ENCODE measurements at regions not wholly inside any gene's neighbourhood (a gene's known extent, or its start where the extent isn't known, plus 50 kb on each side); places are given as distances from the start of the nearest gene placed in this dataset.

DNA sequence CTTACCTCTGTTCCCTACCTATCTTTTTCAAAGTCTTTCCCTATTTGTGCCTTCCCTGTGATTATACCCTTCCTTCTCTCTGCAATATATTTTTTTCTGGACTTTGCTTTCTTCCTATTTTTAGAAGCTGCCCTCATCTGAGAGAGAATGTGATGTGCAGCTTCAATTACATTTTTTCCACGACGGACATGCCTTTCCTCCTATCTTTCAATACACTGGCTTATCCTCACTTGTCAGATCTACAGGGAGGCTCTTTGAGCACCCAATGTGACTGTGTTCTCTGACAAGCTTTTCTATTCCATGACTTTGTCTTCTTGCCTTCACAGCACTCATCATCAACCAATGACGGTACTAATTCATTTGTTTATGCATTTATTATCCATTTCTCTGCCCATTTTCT lies 227.9 kb upstream of the CLINT1 start:
- DNase-seq: no peak

DNA sequence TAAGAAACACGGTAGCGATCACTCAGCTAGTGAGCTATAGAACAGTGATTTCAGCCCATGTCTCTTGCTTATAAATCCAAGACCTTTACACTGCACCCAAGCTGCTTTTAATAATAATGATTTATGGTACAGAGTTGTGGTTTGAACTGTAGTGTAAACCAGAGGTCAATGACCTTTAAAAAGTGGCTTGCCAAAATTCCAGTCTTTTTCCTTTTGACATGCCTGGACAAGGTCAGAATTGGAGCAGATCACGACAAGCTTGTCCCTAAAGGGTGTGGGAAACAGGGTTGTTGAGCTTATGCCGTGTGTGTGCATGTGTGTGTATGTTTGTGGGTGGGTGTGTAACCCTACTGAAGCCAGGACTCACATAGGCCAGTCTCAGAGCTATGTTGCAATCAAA lies 225.3 kb upstream of the CLINT1 start:
- DNase-seq: no peak

DNA sequence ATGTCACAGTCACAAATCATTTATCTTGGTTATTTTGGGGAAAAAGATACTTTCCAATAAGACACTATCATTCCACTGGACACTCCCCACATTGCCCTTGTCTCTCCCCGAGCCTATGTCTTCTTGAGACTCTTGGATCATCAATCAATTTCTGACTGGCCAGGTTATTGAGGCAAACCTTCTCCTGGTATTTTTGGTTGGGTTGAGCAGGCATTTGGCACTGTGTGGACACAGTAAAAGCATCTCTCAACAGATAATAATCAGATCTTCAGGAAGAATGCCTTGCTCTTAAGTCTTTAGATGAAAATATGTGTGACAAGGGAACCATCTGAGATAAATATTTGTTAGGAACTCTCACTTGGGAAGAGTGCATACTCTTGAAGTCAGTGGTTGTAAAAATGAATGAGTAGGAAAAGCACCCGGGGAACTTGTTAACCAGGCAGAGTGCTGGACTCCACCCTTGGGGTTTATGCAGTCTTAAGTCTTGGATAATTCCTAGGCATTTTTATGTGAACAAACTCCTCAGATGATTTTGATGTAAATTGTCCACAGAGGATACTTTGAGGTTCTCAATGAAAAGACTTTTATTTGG lies 223.8 kb upstream of the CLINT1 start:
- no peak for DNase-seq

DNA sequence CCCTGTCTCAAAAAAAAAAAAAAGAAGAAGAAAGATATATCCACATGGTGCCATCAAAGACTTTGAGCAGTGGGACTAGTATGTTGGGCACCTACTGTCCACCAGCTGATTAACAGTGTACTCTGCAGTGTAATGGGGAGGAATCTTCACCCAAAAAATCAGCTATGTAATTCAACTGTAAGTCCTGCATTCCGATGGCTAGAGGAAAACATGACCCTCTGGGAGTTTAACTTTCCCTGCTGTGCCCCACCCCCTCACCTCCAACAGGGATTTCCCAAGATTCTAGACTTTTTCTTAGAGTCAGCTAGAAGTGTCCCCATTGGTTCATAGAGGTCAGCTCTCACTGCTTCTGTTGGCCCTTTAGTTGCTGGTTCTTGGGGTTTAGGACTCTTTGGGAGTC lies 221.2 kb upstream of the CLINT1 start:
- no peak for DNase-seq

DNA sequence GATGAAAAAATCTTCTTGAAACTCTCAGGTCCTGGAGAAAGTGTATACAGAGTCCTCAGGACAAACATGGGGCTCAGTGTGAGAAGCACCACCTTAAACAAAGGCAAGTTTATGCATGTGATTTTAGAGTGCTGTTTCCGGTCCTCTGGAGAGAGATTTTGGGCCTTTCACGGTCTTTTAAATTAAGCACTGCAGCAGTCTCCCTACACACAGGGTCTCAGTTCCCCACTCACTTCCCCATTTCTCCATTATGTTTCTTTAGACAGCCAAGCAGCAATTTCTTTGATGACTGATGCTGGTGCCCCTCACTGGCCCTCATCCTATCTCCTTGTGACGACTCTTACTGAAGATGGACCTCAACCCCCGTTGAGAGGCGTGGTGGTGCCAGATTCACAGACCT lies 220.2 kb upstream of the CLINT1 start:
- no peak for DNase-seq

DNA sequence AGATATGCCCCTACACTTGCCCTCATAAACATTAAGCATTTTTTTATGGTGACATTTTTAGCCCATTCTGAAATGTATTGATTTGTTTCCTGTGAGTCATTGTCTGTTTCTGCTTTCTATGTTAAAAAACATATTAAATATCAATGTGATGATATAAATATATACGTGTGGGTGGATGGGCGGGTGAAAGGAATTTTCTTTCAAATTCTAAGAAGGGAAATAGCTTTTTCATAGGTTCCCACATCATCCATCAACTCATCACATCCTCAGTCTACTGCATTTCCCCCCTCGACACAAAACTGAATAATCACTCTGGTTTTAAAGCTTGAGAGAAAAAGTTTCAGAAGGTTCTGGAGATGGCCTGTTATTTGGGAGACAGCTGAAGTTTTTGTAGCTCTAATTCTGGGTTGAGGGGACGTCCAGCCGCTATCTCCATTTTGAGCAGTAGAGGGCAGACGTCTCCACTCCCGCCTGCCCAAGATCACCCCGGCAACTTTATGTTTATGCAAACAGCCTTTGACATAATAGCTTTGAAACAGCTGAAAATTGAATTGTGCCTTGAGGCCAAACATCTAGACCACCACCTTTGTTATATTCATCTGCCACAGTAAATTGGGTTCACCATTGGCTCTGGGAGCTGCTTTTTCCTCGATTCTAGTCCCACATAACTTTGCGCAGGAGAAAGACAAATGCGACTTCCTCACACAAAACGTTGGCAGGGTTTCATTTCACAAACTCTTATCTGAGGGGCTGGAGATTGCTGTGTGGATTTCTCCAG lies 216.2 kb upstream of the CLINT1 start:
- peak; percentile 74 for DNase-seq

DNA sequence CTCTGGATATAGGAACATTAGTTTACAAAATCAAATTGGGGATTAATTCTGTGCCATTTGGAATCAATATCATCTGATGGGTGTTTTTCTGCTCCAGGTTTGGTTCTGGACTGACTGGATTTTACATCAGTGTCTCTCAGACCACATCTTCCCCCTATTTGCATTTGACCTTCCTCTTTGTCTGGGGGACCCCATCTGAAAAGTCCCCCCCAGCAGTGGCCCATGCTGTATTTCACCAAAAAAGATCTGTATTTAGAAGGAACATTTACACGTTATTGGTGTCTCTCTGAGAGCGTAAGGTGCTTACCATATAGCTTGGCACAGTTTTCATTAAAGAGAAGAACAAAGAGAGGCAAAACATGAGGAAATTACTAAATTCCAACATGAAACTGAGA lies 215.6 kb upstream of the CLINT1 start:
- no peak for DNase-seq

DNA sequence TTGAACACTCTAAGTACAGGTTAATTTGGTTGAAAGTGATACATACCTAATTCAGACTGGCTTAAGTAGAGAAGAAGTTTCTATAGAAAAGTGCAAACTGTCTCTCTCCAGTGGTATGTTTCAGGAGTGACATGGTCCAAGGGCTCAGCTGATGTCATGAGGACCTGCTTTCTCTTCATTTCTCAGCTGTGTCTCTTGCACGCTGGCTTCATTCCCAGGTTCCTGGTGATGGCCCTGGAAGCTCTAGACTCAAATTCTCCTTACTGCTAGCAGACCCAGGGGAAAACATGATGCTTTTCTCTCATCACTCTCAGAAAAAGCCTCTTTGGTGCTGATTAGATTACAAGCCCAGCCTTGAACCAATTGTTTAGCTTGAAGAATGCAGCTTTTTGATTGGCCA lies 211.9 kb upstream of the CLINT1 start:
- DNase-seq: no peak

DNA sequence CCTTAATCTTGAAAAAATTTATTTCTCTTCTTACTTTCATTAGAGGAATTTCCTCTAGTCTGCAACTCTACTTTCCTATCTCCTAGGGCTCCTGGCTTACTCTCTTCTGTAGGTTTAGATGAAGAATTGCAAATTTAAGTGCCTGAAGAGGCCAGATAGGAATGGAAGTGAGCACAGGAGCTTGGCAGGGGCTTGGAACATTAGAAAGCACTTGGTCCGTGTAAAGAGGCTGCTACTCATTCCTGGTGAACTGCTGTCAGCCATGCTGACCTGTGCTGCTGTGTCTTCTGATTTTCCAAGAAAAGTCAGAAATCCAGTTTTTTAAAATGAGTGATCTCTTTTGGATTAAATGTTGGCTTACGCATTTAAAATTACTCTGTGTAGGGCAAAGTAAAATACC lies 210.9 kb upstream of the CLINT1 start:
- DNase-seq: no peak

DNA sequence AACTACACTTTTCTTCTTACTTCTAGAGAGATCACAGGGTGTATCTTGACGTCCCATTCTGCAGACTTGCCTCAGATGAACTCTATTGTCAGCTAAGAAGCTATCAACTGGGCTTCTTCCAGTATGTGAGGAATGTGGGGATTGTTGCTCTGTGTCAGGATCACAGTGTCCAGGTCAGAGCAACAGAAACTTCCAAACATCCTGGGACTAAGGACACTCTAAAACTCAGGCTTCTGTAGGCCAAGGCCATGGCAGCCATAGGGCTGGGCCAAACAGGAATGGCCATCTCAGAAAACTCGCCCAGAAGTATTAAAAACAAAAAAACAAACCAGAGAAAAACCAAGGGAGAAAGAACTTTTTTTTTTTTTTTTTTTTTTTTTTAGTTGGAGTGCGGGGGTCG lies 210.0 kb upstream of the CLINT1 start:
- no peak for DNase-seq

DNA sequence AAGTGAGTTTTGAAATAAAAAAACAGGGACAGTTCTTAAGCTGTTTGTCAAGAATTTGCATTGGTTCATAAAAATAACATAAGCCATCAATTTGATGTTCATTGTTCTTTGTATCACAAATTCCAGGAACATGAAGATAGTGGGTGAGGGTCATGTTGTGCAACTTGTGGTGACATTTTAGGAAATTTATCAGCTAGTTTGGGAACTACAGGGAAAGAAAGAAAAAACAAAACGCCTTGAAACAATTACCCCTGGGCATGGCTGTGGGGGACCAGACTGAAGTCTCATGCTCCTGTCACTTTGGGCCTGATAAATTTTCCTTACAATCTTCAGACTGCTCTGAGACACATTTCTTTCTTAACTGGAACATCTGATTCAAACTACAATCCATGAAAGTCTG lies 207.1 kb upstream of the CLINT1 start:
- no peak for DNase-seq

DNA sequence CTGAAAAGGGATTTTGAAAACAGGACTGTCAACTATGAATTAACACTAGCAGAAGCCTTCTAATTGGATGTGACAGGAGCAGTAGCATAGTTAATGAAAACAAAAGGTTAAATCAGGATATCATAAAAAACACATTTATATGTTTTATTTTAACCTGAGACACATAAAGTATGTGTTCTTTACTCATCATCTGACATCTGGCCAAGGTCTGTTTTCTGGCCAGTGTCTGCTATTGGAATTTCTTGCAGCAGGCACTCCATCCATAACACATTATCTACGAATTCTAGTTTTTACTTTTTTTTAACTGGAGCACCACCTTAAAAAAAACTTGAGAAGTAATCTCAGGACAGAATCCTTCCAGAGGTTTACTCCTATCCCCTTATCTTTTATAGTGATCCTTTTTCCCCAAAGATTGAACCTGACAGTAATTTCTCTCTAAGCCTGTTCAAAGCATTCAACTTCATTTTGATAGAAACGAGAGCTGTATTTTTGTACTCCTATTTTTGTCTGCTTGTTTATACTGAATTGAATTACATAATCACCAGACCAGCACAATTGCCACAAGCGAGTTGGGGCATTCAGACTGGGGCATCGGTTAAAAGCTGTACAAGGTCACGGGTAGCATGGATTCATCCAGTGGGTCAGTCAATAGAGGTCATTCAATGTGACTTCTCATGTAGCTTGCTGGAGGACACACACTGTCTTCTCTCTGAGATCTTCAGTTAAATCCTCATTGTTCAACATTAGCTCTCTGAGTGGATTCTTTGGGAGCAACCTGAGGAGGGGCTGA lies 205.6 kb upstream of the CLINT1 start:
- no peak for DNase-seq

DNA sequence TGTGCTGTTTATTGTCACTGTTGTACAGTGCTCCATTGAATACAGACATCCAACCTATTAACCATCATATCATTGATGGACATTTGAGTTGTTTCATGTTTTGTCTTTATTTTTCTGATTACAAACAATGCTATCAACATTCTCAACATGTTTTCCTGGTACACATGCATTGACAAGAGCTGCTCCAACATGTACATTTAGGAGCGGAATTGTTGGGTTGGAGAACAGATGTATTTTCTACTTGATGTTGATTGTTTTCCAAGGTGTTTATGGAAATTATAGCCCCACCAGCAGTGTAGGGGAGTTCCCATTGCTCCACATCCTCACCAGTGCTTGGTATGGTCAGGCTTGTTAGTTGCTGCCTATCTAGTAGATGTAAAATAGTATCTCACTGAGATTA lies 204.1 kb upstream of the CLINT1 start:
- no peak for DNase-seq

DNA sequence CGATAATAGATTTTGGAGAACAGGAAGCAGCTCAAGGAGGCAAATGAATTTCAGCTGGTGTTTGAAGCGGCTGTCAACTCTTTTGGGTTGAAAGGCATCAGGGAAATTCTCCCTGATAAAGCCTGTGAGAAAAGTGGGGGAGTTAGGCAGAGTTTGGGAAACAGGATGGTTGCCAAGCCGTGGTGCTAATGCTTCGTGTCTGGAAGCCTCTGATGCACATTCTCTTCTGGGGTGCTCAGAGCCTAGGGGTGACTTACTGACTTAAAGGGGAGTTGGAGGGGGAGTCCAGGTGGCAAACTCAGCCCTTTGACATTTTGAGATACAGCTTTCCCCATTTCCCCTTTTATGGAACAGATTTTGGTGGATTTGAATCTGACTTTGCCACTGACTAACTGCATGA lies 202.5 kb upstream of the CLINT1 start:
- DNase-seq: no peak

DNA sequence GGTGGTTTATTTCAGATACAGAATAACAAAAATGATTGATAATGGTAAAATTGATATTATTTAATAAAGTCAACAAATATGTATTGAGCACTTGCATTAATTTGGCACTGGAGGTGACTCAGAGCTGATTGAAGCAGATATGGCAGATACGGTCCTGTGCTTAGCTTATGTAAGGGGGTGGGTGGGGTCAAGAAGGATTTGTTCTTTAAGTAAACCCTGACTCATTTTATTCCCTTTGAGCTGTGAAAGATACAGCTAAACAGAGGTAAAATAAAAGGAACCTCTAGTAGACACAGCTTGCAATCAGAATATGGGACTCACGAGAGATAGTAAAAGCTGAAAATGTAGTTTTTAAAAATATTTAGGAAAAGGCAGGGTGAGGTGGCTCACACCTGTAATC lies 201.3 kb upstream of the CLINT1 start:
- no peak for DNase-seq

DNA sequence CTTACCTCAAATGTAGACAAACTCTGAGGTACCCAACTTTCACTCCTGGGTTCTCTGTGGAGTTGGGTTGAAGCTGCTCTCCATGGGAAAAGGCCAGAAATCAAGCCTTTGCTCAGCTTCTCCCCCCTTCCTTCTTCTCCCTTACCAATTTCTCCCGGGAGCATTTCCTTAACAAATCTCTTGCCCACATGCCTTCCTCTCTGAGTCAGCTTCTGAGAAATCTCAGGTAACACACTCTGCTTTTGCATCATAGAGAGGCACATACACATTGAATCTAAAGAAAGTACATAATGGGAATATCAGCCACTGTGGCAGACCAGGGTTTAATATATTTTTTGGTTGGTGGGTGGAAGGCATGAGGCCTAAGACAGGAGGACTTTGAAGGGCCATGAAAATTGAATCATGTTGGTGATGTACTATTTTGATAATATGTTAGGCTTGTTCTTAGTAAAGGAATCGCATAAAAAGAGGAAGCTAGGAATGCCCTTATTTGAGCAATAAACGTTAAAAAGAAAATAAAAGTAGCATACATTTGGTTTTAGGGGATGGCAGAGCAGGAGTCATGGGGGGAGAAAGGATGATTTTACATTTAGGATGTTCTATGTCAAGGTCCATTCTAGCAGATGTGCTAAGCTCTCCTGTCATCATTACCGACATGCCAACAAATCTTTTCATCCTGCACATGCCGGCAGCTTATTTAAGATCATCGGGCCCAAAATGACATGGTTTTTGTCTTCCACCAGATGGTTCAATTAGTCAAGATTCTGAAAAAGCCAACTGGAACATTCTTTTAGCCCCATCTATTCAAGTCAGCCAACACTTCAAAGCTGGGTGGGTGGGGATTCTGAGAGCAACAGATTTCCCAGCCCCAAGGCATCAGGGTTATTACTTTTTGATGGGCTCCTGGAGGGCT lies 199.5 kb upstream of the CLINT1 start:
- no peak for DNase-seq

DNA sequence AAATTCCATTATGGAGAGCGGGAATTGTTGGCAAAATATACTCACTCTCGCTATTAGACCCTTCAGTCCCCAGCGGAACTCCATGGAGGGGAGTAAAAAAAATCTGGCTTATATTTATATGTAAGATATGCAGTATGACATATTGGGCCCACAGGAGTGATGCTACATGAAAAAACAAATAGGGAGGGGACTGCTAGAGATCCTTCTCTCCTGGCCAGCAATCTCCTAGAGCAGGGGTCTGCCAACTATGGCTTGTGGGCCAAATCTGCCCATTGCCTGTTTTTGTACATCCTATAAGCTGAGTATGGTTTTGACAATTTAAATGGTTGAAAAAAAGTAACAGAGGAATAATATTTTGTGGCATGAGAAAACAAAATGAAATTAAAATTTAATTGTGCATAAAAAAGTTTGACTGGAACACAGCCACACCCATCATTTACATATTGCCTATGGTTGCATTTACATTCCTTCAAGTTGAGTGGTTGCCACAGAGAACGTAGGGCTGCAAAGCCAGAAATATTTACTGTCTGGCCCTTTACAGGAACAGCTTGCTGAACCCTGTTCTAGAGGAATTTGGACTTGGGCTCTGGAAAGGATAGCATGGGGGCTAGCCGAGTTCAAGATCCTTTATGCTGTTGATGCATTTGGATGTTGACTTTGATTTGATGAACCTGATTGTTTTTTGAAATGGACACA lies 197.3 kb upstream of the CLINT1 start:
- no peak for DNase-seq

DNA sequence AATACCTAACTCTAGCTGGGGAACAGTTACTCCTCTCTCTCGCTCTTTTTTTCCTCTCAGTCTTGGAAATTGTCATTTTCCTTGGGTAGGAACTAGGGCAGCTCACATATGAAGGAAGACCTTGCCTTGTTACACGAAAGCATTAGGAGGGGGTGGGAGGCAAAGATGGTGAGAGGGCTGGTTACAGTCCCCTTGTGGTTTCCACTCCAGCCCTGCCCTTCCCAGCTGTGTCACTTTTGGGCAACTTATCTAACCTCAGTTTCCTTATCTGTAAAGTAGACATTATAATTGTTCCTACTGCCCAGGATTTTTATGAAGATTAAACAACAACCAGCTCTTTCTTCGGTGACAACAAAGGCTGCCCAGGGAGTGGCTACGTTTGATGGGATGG lies 196.2 kb upstream of the CLINT1 start:
- no peak for DNase-seq

DNA sequence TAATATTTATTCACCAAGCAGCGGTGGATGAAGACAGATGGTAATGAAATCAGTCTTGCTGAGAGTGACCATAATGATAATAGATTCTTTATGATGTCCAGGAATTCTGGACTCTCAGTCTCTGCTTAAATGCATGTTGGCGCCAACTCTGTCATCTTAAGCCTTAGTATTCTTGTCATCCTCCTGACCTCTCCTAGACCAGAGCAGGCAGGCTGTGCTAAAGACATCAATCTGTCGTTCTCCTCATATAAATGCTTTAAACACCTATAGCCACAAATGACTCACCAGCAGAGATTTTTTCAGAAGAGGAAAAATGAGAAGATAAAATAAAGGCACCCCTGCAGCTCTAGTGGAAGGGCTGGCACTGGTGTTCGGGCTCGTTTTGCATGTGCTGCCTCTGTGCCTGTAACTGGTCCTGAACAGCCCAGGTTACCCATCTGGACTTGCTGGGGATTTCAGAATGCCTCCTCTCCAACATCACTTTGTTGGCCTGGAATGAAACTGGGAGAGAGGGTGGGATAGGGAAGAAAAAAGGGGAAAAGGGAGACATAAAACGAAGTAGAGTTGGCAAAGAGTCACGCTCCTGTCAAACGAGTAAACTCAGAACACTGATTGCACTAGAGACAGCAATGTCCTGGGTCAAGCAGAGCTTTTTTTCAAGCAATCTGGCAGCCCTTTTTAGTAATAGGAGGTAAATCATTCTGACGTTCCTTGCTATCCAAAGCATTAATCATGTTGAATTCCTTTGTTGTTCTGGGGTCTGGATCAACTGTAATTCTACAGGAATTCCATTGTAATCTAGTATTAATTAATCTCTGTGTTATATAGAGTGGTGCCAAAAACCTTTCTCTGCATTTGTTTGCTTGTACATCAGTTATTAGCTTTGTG lies 195.5 kb upstream of the CLINT1 start:
- no peak for DNase-seq

DNA sequence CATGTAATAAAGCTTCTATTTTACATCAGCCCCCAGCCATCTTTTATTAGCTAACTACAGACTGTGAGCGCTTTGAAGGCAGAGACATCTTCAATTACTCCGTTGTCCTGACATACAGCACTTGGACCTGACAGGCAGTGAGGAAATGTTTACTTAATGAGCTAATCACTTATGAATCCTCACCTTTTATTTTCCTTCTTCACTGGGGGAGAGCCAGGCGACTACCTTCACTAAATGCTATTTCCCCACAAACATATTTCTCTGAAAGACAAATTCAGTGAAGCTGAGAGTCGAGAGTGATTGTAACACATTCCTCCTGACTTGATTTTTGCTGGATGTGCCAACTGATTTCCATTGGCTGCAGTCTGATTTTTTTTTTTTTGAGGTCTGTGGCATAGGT lies 192.1 kb upstream of the CLINT1 start:
- DNase-seq: no peak

DNA sequence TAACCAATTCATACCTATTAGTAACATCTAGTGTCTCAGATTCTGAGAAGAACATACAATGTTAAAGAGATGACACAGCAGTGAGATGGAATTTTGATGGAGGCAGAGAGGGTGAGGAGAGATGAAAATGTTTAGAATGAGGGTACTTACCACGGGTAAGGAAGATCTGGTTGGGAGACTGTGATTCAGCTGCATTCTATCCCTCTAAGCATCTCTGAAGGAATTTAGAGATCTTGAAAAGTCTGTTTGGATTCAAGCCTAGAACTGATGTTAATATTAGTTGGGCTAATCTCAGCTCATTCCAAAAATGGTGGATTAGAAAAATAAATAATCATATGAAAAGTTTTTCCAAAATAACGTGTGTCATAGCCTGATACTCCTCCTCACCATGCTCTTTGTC lies 191.5 kb upstream of the CLINT1 start:
- peak; percentile 46 for DNase-seq

DNA sequence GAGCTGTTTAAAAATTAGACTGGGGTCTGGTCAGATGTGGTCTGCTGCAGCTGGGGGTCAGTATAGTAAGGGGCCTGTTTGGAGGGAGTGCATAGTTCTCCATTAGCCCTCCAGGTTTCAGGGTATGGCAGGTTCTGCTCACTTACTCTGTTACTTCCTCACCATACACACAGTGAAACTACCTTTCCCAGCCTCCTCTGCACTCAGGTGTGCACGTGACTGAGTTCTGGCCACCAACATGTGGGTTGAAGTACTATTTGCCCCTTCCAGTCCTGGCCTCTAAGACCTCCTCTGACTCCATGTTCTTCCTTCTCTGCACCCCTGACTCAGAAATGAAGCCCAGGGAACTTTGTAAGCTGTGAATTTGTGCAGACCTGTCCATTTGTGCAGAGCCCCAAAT lies 190.5 kb upstream of the CLINT1 start:
- no peak for DNase-seq

Measured in amniotic stem cell (primary cell).